ENCODE measurements at regions not wholly inside any gene's neighbourhood (a gene's known extent, or its start where the extent isn't known, plus 50 kb on each side); places are given as distances from the start of the nearest gene placed in this dataset.

GRCh38 chr10:118961436-118961835 lies 68.1 kb upstream of the NANOS1 start:
- no peak for TF ChIP-seq CTCF (IDR thresholded peaks at IDR 0.05; ENCODE audit: low read length)
- TF ChIP-seq EZH2 (optimal IDR thresholded peaks at IDR 0.05; ENCODE audit: low read depth, low read length): no peak
